Left ventricle myocardium superior (tissue), 1 donor: ENCODE measurements at regions not wholly inside any gene's neighbourhood (a gene's known extent, or its start where the extent isn't known, plus 50 kb on each side); places are given as distances from the start of the nearest gene placed in this dataset.
"Not testable (repeated sequence)": the region's sequence is repeated elsewhere in the genome, so short reads cannot be mapped to it uniquely, and the experiment has no call there.

Source experiments
- ATAC-seq: fragments of 200-7000 bp; cut with Tn5 transposase; one replicate; pipeline ENCODE4 v1.9.1; 2020; ENCODE audit warnings: mild to moderate bottlenecking, moderate library complexity
- DNase-seq: peaks from one replicate; pipeline ENCODE4 v3.0.0-alpha.2; 2020
- intact Hi-C: fragments of 100-400 bp; cut with micrococcal nuclease; formaldehyde crosslinking; loops from one replicate; pipeline ENCODE4 v1.11.0; 2022
- donor health status: DM: no; HTN: yes; CAD: no; lungs with severe emphysema.

GRCh38 chr10:57905861-57906260, 361.8 kb downstream of the IPMK start:
- no peak for ATAC-seq
- no peak for DNase-seq
- intact Hi-C loops = no loop called here

GRCh38 chr10:57905010-57905409, 362.7 kb downstream of the IPMK start:
- intact Hi-C loops = no loop called here
- DNase-seq (no peak), ATAC-seq (no peak)

- intact Hi-C loops = no loop called here
- ATAC-seq = no peak
- DNase-seq = no peak
Observed at GRCh38 chr10:57898231-57898630, 369.5 kb downstream of the IPMK start.

DNA sequence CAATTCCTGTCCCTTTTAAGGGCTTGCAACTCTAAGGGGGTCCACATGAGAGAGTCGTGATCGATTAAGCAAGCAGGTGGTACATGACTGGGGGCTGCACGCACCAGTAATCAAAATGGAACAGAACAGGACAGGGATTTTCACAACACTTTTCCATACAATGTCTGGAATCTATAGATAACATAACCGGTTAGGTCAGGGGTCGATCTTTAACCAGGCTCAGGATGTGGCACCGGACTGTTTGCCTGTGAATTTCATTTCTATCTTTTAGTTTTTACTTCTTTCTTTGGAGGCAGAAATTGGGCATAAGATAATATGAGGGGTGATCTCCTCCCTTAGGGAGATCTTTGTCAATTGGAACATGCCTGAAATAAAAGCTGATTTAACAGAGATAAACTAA, 370.1 kb downstream of the IPMK start:
- ATAC-seq = no peak
- no peak for DNase-seq
- intact Hi-C loops = no loop called here

DNA sequence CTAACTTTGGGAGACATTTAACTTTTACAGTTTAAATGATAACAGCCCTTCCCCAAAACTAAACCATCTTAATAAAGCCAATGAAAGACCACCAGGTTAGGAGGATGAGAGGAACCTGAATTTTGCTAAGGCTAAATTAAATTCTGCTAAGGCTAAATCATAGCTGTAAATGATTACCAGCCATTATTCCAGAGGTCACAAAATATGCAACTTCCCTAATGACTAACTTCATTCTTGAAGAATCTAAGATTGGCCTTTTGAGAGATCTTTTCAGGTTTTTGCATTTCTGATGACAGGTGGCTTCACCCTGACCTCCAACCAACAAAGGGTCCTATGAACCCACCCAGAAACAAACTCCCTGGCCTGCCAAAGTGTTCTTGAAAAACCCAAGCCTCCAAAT, 373.3 kb downstream of the IPMK start:
- DNase-seq (no peak), ATAC-seq (no peak)
- intact Hi-C loops = no loop called here

DNA sequence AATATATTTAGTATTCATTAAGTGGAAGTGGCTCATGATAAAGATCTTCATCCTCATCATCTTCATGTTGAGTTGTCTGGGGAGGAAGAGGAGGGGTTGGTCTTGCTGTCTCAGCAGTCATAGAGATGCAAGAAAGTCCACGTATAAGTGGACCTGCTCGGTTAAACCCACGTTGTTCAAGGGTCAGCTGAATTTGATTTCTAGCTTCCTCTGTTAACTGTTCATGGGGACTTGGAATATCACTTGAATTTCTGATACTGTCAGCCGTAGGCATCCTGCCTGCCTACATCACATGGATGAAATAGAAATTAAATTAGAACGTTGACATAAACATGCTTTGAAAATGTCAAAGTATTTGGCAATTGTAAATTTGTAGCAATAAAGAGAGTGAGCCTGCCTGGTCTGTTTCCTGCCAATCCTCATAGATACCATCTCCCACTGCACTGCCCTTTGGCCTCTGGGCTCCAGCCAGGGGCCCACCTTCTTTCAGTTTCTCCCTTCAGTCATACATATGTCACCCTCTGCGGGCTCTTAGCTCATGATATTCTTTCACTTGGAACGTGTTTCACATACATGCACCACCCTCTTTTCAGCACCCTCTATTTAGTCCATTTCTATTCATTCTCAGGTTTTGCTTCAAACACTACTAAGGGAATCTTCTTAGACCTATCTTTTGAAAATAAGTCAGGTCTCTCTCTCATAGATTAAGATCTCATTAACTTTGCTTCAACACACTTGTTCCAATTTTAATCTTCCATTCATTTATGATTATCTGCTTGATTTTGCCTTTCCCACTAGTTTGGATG, 376.3 kb downstream of the IPMK start:
- DNase-seq (no peak), ATAC-seq (no peak)
- intact Hi-C loops = no loop called here

DNA sequence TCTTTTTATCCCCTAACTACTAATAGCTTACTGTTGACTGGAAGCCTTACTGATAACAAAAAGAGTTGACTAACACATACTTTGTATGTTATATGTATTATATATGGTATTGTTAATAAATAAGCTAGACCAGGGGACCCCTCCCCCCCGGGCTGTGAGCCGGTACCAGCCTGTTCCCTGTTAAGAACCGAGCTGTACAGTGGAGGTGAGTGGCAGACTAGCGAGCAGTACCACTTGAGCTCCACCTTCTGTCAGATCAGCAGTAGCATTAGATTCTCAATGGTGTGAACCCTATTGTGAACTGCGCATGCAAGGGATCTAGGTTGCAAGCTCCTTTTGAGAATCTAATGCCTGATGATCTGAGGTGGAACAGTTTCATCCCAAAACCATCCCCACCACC, 377.0 kb downstream of the IPMK start:
- ATAC-seq = no peak
- intact Hi-C loops = no loop called here
- DNase-seq = no peak

DNA sequence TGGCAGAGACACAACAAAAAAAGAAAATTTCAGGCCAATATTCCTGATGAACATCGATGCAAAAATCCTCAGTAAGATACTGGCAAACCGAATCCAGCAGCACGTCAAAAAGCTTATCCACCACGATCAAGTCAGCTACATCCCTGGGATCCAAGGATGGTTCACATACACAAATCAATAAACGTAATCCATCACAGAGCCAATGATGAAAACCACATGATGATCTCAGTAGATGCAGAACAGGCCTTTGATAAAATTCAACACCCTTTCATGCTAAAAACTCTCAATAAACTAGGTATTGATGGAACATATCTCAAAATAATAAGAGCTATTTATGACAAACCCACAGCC, 382.1 kb downstream of the IPMK start:
- DNase-seq, intact Hi-C loops, ATAC-seq: not testable (repeated sequence)

DNA sequence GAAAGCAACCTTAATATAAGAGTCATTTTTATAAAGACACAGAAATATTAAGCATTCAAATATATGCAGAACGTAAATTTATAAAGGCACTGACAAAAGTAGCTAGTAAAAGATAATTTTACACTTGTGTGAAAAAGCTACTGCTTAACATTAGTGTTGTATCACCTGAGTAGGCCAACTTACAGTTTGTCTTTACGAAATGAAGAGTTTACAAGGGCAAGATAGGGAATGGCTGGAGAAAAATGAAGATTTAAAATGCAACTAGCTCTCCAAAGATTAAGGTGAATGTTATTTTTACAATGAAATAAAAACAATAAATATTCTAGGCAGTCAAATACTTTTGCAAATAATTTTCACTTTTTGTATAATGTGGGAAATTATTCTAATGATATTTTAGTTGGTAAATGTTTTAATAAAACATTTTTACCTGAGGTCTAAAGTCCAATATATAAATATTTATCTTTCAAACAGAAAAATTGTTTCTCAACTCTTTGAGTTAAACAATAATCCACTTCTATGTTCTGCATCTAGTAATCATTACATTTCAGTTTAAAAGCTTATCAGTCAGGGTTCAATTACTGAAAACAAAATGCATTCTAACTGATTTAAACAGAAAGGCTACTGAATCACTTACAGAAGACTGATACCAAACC, 382.6 kb downstream of the IPMK start:
- ATAC-seq (no peak), DNase-seq (no peak)
- intact Hi-C loops = no loop called here

DNA sequence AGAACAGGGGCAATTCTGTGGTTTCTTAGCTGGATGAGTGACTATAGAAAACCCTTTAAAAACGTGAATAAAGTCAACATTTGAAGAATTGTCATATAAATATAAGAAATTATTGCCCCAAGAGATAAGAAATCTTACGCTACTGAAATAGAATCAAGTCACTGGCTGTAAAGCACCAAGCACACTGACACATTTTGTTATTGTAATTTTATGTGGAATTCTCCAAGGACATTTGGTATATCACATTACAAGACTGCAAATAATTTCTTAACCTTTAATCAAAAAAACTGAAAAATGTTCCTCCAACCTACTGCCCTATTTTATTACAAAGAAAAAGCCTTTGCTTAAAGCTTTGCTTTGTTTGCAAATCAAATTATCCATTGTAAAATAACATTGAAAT, 383.3 kb downstream of the IPMK start:
- intact Hi-C loops = no loop called here
- ATAC-seq (no peak), DNase-seq (no peak)

- no peak for DNase-seq
- no peak for ATAC-seq
- intact Hi-C loops = no loop called here
Observed at GRCh38 chr10:57880446-57881227, 387.1 kb downstream of the IPMK start.

DNA sequence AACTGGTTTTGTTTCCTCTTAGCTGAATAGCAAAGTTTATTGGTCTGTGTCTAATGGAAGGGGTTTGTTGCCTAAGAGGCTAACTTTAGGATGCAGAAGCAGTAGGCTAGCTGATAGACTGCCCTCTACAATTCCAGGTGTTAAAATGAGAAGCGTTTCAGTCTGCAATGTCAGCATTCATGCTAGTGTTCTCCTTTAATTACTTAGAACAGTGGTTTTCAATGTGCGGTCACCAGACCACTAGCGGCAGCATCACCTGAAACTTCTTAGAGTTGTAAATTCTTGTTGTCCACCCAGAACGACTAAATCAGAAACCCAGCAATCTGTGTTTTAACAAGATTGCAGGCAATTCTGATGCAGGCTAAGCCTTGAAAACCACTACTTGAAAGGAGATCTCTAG, 392.9 kb downstream of the IPMK start:
- intact Hi-C loops = no loop called here
- no peak for DNase-seq
- ATAC-seq = no peak

- ATAC-seq = no peak
- intact Hi-C loops = no loop called here
- DNase-seq = no peak
Observed at GRCh38 chr10:57867241-57867640, 400.5 kb downstream of the IPMK start.

DNA sequence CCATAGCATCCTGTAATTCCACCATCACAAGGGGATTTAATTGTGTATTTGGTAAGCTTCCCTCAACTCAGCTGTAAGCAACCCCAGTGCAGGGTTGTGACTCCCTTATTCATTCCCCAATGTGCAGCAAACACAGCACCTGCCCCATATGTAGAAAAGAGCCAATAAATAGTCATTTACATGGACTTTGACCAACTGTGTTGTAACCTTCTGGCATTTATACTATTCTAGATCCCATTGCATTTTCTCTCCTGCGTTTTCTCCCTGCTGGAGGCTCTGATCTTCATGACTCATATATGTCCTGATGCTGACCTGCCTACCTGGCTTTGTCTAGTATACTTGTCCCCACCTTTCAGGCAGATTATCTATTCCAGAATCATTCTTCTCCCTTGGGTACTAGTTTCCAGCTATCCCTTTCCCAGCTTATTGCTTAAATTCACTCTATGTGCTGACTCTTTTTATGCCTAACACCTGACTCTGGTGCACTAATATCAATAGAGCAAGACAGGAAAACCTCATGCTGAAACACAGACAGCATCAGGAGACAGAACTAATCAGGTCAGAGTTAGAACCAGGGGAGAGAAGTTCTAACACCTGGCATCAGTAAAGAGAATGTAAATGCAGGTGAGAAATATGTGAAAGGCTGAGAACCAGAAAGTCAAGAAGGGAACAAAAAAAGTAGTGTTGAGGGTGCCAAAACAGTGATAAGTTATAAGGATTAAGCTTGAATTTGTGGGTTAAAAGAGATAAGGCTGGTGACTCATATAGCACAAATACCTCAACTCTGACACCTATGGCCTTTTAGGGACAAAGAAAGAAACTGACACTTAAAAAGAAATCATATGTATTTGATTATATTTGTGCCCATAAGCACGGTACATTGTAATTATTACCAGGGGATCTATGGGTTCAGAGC, 402.7 kb downstream of the IPMK start:
- ATAC-seq = no peak
- intact Hi-C loops = no loop called here
- no peak for DNase-seq

DNA sequence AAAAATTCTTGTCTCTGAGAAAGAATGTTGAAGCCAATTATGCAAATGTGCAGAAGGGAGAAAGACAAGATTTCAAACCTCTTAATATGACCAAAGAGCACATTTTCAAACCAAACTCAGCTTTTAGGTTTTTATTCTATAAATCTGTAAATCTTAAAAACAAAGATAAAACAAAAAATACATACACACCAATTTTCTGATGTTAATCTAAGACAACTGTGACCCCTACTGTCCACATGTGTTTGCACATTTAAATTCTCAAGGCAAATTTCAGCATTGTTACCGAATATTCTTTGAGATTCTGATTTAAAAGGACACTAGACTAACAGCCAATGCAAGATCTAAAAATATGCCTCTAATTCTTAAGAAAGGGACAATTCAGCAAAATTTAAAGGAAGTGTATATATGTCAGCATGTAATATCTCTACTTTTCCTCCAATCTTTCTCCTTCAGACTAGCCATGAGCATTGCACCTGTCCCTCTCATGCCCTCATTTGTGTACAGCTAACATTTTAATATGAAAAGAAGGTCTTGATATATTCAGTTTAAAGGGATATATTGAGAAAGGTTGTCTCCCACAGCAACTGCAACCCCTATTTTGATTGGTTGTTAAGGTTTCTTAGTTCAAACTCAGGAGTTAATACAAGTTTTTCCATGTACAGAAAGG, 417.9 kb downstream of the IPMK start:
- DNase-seq (no peak), ATAC-seq (no peak)
- intact Hi-C loops = no loop called here

DNA sequence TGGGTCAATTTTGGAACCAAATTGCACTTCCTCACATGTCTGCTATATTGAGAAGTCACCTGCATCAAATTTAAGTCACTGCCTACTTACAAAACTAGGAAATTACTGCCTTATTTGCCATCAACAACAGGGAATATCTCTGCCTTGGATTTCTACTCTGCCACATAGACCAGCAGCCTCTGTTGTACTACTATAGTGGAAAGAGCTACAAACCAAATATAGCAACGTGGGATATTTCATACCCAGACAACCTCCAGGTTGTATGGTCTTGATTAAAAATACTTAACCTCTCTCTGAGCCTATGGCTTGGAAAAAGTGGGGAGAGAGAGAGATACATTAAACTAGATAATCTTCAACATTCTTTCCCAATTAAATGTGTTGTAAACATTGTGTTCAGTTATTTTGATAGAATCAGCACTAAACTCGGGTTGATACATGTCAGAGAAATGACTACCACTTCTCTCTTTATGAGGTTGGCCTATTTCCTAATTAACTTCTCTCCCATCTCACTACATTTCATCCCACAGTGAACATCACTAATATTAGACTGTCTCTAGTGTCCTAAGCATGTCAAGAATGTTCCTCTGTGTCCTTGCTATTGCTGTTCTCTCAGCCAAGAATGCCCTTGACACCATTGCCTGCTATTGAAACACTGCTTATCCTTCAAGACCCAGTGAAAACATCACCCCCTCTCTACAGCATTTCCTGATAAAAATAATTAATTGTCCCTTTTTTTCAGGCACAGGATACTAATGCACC, 421.2 kb downstream of the IPMK start:
- intact Hi-C loops = no loop called here
- DNase-seq = no peak
- peak; percentile 97 for ATAC-seq

GRCh38 chr10:57844387-57844998, 423.2 kb downstream of the IPMK start:
- ATAC-seq = no peak
- DNase-seq = no peak
- intact Hi-C loops = no loop called here
